Suprapubic skin (tissue), 4 donors: ENCODE measurements at regions not wholly inside any gene's neighbourhood (a gene's known extent, or its start where the extent isn't known, plus 50 kb on each side); places are given as distances from the start of the nearest gene placed in this dataset.

Source experiments
- DNase-seq, 2 donors: peaks; one replicate each; pipeline ENCODE4 v3.0.0-alpha.2; 2019; ENCODE audit warnings: low spot score in 2 of 2
- H3K27ac ChIP-seq: fragments of 200-600 bp; sonication (generic); one replicate; pipeline ENCODE4 v1.5.1; 2019
- H3K27me3 ChIP-seq: fragments of 200-600 bp; sonication (generic); one replicate; pipeline ENCODE4 v1.5.1; 2019
- H3K36me3 ChIP-seq: fragments of 200-600 bp; sonication (generic); one replicate; pipeline ENCODE4 v1.5.1; 2019
- H3K4me1 ChIP-seq: fragments of 200-600 bp; sonication (generic); one replicate; pipeline ENCODE4 v1.5.1; 2019
- H3K4me3 ChIP-seq: fragments of 200-600 bp; sonication (generic); one replicate; pipeline ENCODE4 v1.5.1; 2019; ENCODE audit warnings: mild to moderate bottlenecking
- H3K9me3 ChIP-seq: fragments of 200-600 bp; sonication (generic); one replicate; pipeline ENCODE4 v1.5.1; 2019
- EP300 ChIP-seq: sonication (generic); formaldehyde crosslinking; IDR thresholded peaks from one replicate; pipeline ENCODE4 v1.6.1; 2017; ENCODE audit warnings: antibody characterized with exemption
- POLR2A ChIP-seq, 2 donors: fragments of 450-650 bp; IDR thresholded peaks; one replicate each; pipeline ENCODE4 v1.6.1; 2017; ENCODE audit warnings: antibody characterized with exemption in 2 of 2, mild to moderate bottlenecking in 2 of 2, moderate library complexity in 2 of 2
- POLR2AphosphoS5 ChIP-seq, 3 donors: sonication (generic); formaldehyde crosslinking; IDR thresholded peaks; one replicate each; pipeline ENCODE4 v1.6.1; 2017; ENCODE audit warnings: antibody characterized with exemption in 3 of 3
- WGBS: methylation state at CpG from one replicate; pipeline ENCODE4 v1.1.5; 2018; 5-methylcytosine and 5-hydroxymethylcytosine counted together
- TF ChIP-seq, protein P1 (sequence below), 2 donors: fragments of 200-600 bp in 1 of 2; fragments of 450-650 bp in 1 of 2; sonication (generic) in 1 of 2; IDR thresholded peaks; one replicate each; pipeline ENCODE4 v1.5.1; 2016 to 2019; ENCODE audit warnings: antibody characterized with exemption in 2 of 2, mild to moderate bottlenecking in 1 of 2, moderate library complexity in 1 of 2

- no peaks in the 10 kb centered on the region for H3K4me1 ChIP-seq
- WGBS, result 61% methylated on average over 1 of the region's 1 CpG
- TF ChIP-seq EP300 (no peak), POLR2A (IDR thresholded peaks at IDR 0.05) (no peak), POLR2AphosphoS5 (IDR thresholded peaks at IDR 0.05) (no peak)
- TF ChIP-seq, protein P1, sequence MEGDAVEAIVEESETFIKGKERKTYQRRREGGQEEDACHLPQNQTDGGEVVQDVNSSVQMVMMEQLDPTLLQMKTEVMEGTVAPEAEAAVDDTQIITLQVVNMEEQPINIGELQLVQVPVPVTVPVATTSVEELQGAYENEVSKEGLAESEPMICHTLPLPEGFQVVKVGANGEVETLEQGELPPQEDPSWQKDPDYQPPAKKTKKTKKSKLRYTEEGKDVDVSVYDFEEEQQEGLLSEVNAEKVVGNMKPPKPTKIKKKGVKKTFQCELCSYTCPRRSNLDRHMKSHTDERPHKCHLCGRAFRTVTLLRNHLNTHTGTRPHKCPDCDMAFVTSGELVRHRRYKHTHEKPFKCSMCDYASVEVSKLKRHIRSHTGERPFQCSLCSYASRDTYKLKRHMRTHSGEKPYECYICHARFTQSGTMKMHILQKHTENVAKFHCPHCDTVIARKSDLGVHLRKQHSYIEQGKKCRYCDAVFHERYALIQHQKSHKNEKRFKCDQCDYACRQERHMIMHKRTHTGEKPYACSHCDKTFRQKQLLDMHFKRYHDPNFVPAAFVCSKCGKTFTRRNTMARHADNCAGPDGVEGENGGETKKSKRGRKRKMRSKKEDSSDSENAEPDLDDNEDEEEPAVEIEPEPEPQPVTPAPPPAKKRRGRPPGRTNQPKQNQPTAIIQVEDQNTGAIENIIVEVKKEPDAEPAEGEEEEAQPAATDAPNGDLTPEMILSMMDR (IDR thresholded peaks at IDR 0.05), result no peak
- no peak for DNase-seq
- H3K27ac ChIP-seq, result no peak overlapping the region
- H3K4me3 ChIP-seq, result no peak overlapping the region
- H3K9me3 ChIP-seq, result no peaks in the 10 kb centered on the region
- no peaks in the 10 kb centered on the region for H3K36me3 ChIP-seq
- H3K27me3 ChIP-seq, result peaks cover 5% of the 10 kb centered on the region
These were observed 129.5 kb downstream of the ICOS start for GRCh38 chr2:204066051-204066450.

- 49% methylated on average over 7 of the region's 7 CpGs for WGBS
- peaks cover 5% of the 10 kb centered on the region for H3K27me3 ChIP-seq
- H3K9me3 ChIP-seq, result no peaks in the 10 kb centered on the region
- no peak for DNase-seq
- H3K4me1 ChIP-seq, result no peaks in the 10 kb centered on the region
- H3K4me3 ChIP-seq, result no peak overlapping the region
- no peaks in the 10 kb centered on the region for H3K36me3 ChIP-seq
- TF ChIP-seq POLR2A (IDR thresholded peaks at IDR 0.05), result no peak
- TF ChIP-seq, protein P1 (IDR thresholded peaks at IDR 0.05), result no peak
- no peak overlapping the region for H3K27ac ChIP-seq
These were observed 133.2 kb downstream of the ICOS start for GRCh38 chr2:204069804-204070203.

GRCh38 chr2:204072443-204073324 is 136.1 kb downstream of the ICOS start:
- H3K27ac ChIP-seq, result no peak overlapping the region
- H3K27me3 ChIP-seq, result no peaks in the 10 kb centered on the region
- no peak for TF ChIP-seq EP300
- no peak for TF ChIP-seq POLR2A (IDR thresholded peaks at IDR 0.05)
- TF ChIP-seq, protein P1 (IDR thresholded peaks at IDR 0.05), result no peak
- TF ChIP-seq POLR2AphosphoS5 (IDR thresholded peaks at IDR 0.05), result no peak
- DNase-seq, result no peak
- H3K4me3 ChIP-seq, result no peak overlapping the region
- H3K36me3 ChIP-seq, result no peaks in the 10 kb centered on the region
- H3K9me3 ChIP-seq, result no peaks in the 10 kb centered on the region
- 78% methylated on average over 8 of the region's 8 CpGs for WGBS
- H3K4me1 ChIP-seq, result no peaks in the 10 kb centered on the region

GRCh38 chr2:204074456-204074855 is 137.9 kb downstream of the ICOS start:
- WGBS, result 72% methylated on average over 1 of the region's 1 CpG
- DNase-seq, result no peak
- no peak for TF ChIP-seq POLR2A (IDR thresholded peaks at IDR 0.05)
- TF ChIP-seq EP300, result no peak
- TF ChIP-seq, protein P1 (IDR thresholded peaks at IDR 0.05), result no peak
- TF ChIP-seq POLR2AphosphoS5 (IDR thresholded peaks at IDR 0.05), result no peak
- Histone ChIP-seq H3K36me3 (no peaks in the 10 kb centered on the region), H3K4me3 (no peak overlapping the region), H3K27ac (no peak overlapping the region), H3K9me3 (no peaks in the 10 kb centered on the region), H3K27me3 (no peaks in the 10 kb centered on the region), H3K4me1 (no peaks in the 10 kb centered on the region)

GRCh38 chr2:204078003-204078698 is 141.6 kb downstream of the ICOS start:
- H3K27ac ChIP-seq, result no peak overlapping the region
- no peaks in the 10 kb centered on the region for H3K4me1 ChIP-seq
- 83% methylated on average over 4 of the region's 4 CpGs for WGBS
- H3K36me3 ChIP-seq, result no peaks in the 10 kb centered on the region
- no peak overlapping the region for H3K4me3 ChIP-seq
- TF ChIP-seq, protein P1 (IDR thresholded peaks at IDR 0.05), result no peak
- no peak for TF ChIP-seq POLR2AphosphoS5 (IDR thresholded peaks at IDR 0.05)
- no peaks in the 10 kb centered on the region for H3K9me3 ChIP-seq
- DNase-seq, result no peak
- H3K27me3 ChIP-seq, result no peaks in the 10 kb centered on the region
